Esophagus muscularis mucosa (tissue), 4 donors: ENCODE measurements at regions not wholly inside any gene's neighbourhood (a gene's known extent, or its start where the extent isn't known, plus 50 kb on each side); places are given as distances from the start of the nearest gene placed in this dataset.
"Not testable (repeated sequence)": the region's sequence is repeated elsewhere in the genome, so short reads cannot be mapped to it uniquely, and the experiment has no call there.

Source experiments
- CTCF ChIP-seq, 3 experiments: fragments of 200-600 bp in 2 of 3; fragments of 450-650 bp in 1 of 3; sonication (generic) in 2 of 3; IDR thresholded peaks; one replicate each; pipeline ENCODE4 v1.5.1; 2017 to 2019; ENCODE audit warnings: antibody characterized with exemption in 3 of 3, mild to moderate bottlenecking in 2 of 3, moderate library complexity in 1 of 3
- EP300 ChIP-seq: sonication (generic); formaldehyde crosslinking; IDR thresholded peaks from one replicate; pipeline ENCODE4 v1.6.1; 2017; ENCODE audit warnings: antibody characterized with exemption
- POLR2A ChIP-seq: fragments of 450-650 bp; IDR thresholded peaks from one replicate; pipeline ENCODE4 v1.6.1; 2017; ENCODE audit warnings: antibody characterized with exemption, moderate library complexity, mild to moderate bottlenecking, low read depth
- POLR2AphosphoS5 ChIP-seq, 2 donors: sonication (generic); formaldehyde crosslinking; IDR thresholded peaks; one replicate each; pipeline ENCODE4 v1.6.1; 2017; ENCODE audit warnings: antibody characterized with exemption in 2 of 2

- not testable (repeated sequence) for TF ChIP-seq POLR2AphosphoS5 (IDR thresholded peaks at IDR 0.05); CTCF (IDR thresholded peaks at IDR 0.05); EP300; POLR2A
These were observed 1948.5 kb upstream of the DEFB115 start for GRCh38 chr20:29308956-29309355.
